ENCODE measurements at regions not wholly inside any gene's neighbourhood (a gene's known extent, or its start where the extent isn't known, plus 50 kb on each side); places are given as distances from the start of the nearest gene placed in this dataset.

GRCh38 chr3:182370949-182371348 is 422.4 kb upstream of the ATP11B start:
- no peak for DNase-seq
- Histone ChIP-seq H3K27me3 (no peaks in the 10 kb centered on the region), H3K4me1 (no peaks in the 10 kb centered on the region), H3K9me3 (no peaks in the 10 kb centered on the region), H3K4me3 (no peak overlapping the region), H3K27ac (no peak overlapping the region), H3K36me3 (no peaks in the 10 kb centered on the region)
- TF ChIP-seq POLR2A (IDR thresholded peaks at IDR 0.05) (no peak), CTCF (IDR thresholded peaks at IDR 0.05) (no peak)
- intact Hi-C loops (cut with DNase I; ENCODE audit: low total_unique reads), result no loop called here

- Histone ChIP-seq H3K4me3 (no peak overlapping the region), H3K9me3 (no peaks in the 10 kb centered on the region), H3K36me3 (no peaks in the 10 kb centered on the region), H3K4me1 (no peaks in the 10 kb centered on the region), H3K27ac (no peak overlapping the region), H3K27me3 (no peaks in the 10 kb centered on the region)
- no peak for TF ChIP-seq CTCF (IDR thresholded peaks at IDR 0.05)
- TF ChIP-seq POLR2A (IDR thresholded peaks at IDR 0.05), result no peak
- intact Hi-C loops (cut with DNase I; ENCODE audit: low total_unique reads), result no loop called here
- DNase-seq, result no peak
Observed at GRCh38 chr3:182375916-182376315, 417.4 kb upstream of the ATP11B start.

GRCh38 chr3:182382112-182382857 is 411.0 kb upstream of the ATP11B start:
- no peak overlapping the region for H3K27ac ChIP-seq
- TF ChIP-seq POLR2A (IDR thresholded peaks at IDR 0.05) (no peak), CTCF (IDR thresholded peaks at IDR 0.05) (no peak)

GRCh38 chr3:182384221-182384620 is 409.1 kb upstream of the ATP11B start:
- DNase-seq, result no peak
- H3K36me3 ChIP-seq, result no peaks in the 10 kb centered on the region
- no peaks in the 10 kb centered on the region for H3K4me1 ChIP-seq
- H3K9me3 ChIP-seq, result no peaks in the 10 kb centered on the region
- intact Hi-C loops (cut with DNase I; ENCODE audit: low total_unique reads), result no loop called here
- TF ChIP-seq POLR2A (IDR thresholded peaks at IDR 0.05) (no peak), CTCF (IDR thresholded peaks at IDR 0.05) (no peak)
- no peaks in the 10 kb centered on the region for H3K27me3 ChIP-seq
- no peak overlapping the region for H3K27ac ChIP-seq
- H3K4me3 ChIP-seq, result no peak overlapping the region

More at GRCh38 chr3:182382112-182382857, 411.0 kb upstream of the ATP11B start:
- H3K4me1 ChIP-seq, result no peaks in the 10 kb centered on the region
- H3K4me3 ChIP-seq, result no peak overlapping the region
- intact Hi-C loops (cut with DNase I; ENCODE audit: low total_unique reads), result no loop called here
- DNase-seq, result no peak
- H3K27me3 ChIP-seq, result no peaks in the 10 kb centered on the region
- no peaks in the 10 kb centered on the region for H3K9me3 ChIP-seq
- no peaks in the 10 kb centered on the region for H3K36me3 ChIP-seq

- TF ChIP-seq POLR2A (IDR thresholded peaks at IDR 0.05), result no peak
- no peak for TF ChIP-seq CTCF (IDR thresholded peaks at IDR 0.05)
- intact Hi-C loops (cut with DNase I; ENCODE audit: low total_unique reads), result no loop called here
- H3K36me3 ChIP-seq, result no peaks in the 10 kb centered on the region
- H3K9me3 ChIP-seq, result no peaks in the 10 kb centered on the region
- H3K4me1 ChIP-seq, result no peaks in the 10 kb centered on the region
- DNase-seq, result no peak
- H3K27ac ChIP-seq, result no peak overlapping the region
- H3K27me3 ChIP-seq, result no peaks in the 10 kb centered on the region
- H3K4me3 ChIP-seq, result no peak overlapping the region
Observed at GRCh38 chr3:182385356-182385755, 407.9 kb upstream of the ATP11B start.

Measured in uterus (tissue), 3 donors.